Choroid plexus epithelial cell (primary cell): ENCODE measurements at regions not wholly inside any gene's neighbourhood (a gene's known extent, or its start where the extent isn't known, plus 50 kb on each side); places are given as distances from the start of the nearest gene placed in this dataset.
"Not testable (repeated sequence)": the region's sequence is repeated elsewhere in the genome, so short reads cannot be mapped to it uniquely, and the experiment has no call there.

Experiments
- DNase-seq: peaks from one replicate; pipeline ENCODE4 v3.0.0-alpha.2; 2010; ENCODE audit warnings: low read depth
- H3K4me3 ChIP-seq: 2 replicates; pipeline ENCODE4 v1.5.1; 2011; ENCODE audit warnings: low read depth, mild to moderate bottlenecking, control low read depth, low read length, moderate library complexity
- CTCF ChIP-seq: conservative IDR thresholded peaks from 2 replicates; pipeline ENCODE4 v1.5.1; 2011; ENCODE audit warnings: low read depth, mild to moderate bottlenecking, control low read depth, inconsistent platforms, low read length, moderate library complexity

- H3K4me3 ChIP-seq = no peak overlapping the region
- no peak for DNase-seq
- TF ChIP-seq CTCF = no peak
Measured at GRCh38 chr12:67047634-67048033, 221.5 kb upstream of the CAND1 start.

- no peak for DNase-seq
- no peak overlapping the region for H3K4me3 ChIP-seq
- TF ChIP-seq CTCF = no peak
Measured at GRCh38 chr12:67048371-67048770, 220.8 kb upstream of the CAND1 start.

- DNase-seq, H3K4me3 ChIP-seq: not testable (repeated sequence)
Measured at GRCh38 chr12:67049199-67049598, 220.0 kb upstream of the CAND1 start.

- DNase-seq = no peak
- no peak for TF ChIP-seq CTCF
- H3K4me3 ChIP-seq = no peak overlapping the region
Measured at GRCh38 chr12:67052981-67053380, 216.2 kb upstream of the CAND1 start.

- TF ChIP-seq CTCF = no peak
- H3K4me3 ChIP-seq = no peak overlapping the region
- DNase-seq = no peak
Measured at GRCh38 chr12:67056329-67056728, 212.8 kb upstream of the CAND1 start.

GRCh38 chr12:67057072-67057471, 212.1 kb upstream of the CAND1 start:
- no peak for DNase-seq
- no peak for TF ChIP-seq CTCF
- H3K4me3 ChIP-seq = no peak overlapping the region

- DNase-seq = no peak
- no peak for TF ChIP-seq CTCF
- no peak overlapping the region for H3K4me3 ChIP-seq
Measured at GRCh38 chr12:67062193-67062592, 207.0 kb upstream of the CAND1 start.
